ENCODE measurements at regions not wholly inside any gene's neighbourhood (a gene's known extent, or its start where the extent isn't known, plus 50 kb on each side); places are given as distances from the start of the nearest gene placed in this dataset.
A peak's percentile ranks its signal among the peaks of the same experiment; 100 is the strongest.

GRCh38 chr5:56523790-56524575, 290.9 kb upstream of the ANKRD55 start:
- no peak overlapping the region for H3K4me3 ChIP-seq (ENCODE audit: low read length in 2 of 2)
- DNase-seq (no peak), ATAC-seq (ENCODE audit: low FRiP score) (peak; percentile 26)
- intact Hi-C loops (cut with DNase I): no loop called here
- WGBS, 2 donors: 4 to 11% methylated on average over 6 of the region's 6 CpGs
- H3K27me3 ChIP-seq (ENCODE audit: control insufficient read depth in 1 of 2, insufficient read depth in 2 of 2, low read length in 1 of 2): no peaks in the 10 kb centered on the region
- peak overlapping the region in 1 of 2 donors; percentile 75 for H3K27ac ChIP-seq (ENCODE audit: low read depth in 1 of 2, low read length in 2 of 2)
- no peaks in the 10 kb centered on the region for H3K9me3 ChIP-seq (ENCODE audit: control insufficient read depth, low read length)
- H3K4me1 ChIP-seq (ENCODE audit: control insufficient read depth in 1 of 2, insufficient read depth in 2 of 2, low read length in 2 of 2): peaks cover 0 to 7% of the 10 kb centered on the region in 2 donors
- H3K36me3 ChIP-seq (ENCODE audit: control insufficient read depth in 1 of 2, insufficient read depth in 2 of 2, low read length in 1 of 2): no peaks in the 10 kb centered on the region

GRCh38 chr5:56522960-56523359, 289.8 kb upstream of the ANKRD55 start:
- DNase-seq (peak in 1 of 2 donors; percentile 71), ATAC-seq (ENCODE audit: low FRiP score) (peak; percentile 80)
- H3K27ac ChIP-seq (ENCODE audit: low read depth in 1 of 2, low read length in 2 of 2): peak overlapping the region in 1 of 2 donors; percentile 9

GRCh38 chr5:56522169-56522568, 289.0 kb upstream of the ANKRD55 start:
- Histone ChIP-seq H3K27ac (ENCODE audit: low read depth in 1 of 2, low read length in 2 of 2) (no peak overlapping the region), H3K4me3 (ENCODE audit: low read length in 2 of 2) (no peak overlapping the region), H3K27me3 (ENCODE audit: control insufficient read depth in 1 of 2, insufficient read depth in 2 of 2, low read length in 1 of 2) (no peaks in the 10 kb centered on the region), H3K4me1 (ENCODE audit: control insufficient read depth in 1 of 2, insufficient read depth in 2 of 2, low read length in 2 of 2) (peaks cover 0 to 7% of the 10 kb centered on the region in 2 donors), H3K9me3 (ENCODE audit: control insufficient read depth, low read length) (no peaks in the 10 kb centered on the region), H3K36me3 (ENCODE audit: control insufficient read depth in 1 of 2, insufficient read depth in 2 of 2, low read length in 1 of 2) (no peaks in the 10 kb centered on the region)
- DNase-seq (no peak), ATAC-seq (ENCODE audit: low FRiP score) (no peak)
- 68 to 84% methylated on average over 5 of the region's 5 CpGs for WGBS, 2 donors
- intact Hi-C loops (cut with DNase I): no loop called here

More at GRCh38 chr5:56522960-56523359, 289.8 kb upstream of the ANKRD55 start:
- H3K9me3 ChIP-seq (ENCODE audit: control insufficient read depth, low read length): no peaks in the 10 kb centered on the region
- H3K27me3 ChIP-seq (ENCODE audit: control insufficient read depth in 1 of 2, insufficient read depth in 2 of 2, low read length in 1 of 2): no peaks in the 10 kb centered on the region
- intact Hi-C loops (cut with DNase I): no loop called here
- peaks cover 0 to 7% of the 10 kb centered on the region in 2 donors for H3K4me1 ChIP-seq (ENCODE audit: control insufficient read depth in 1 of 2, insufficient read depth in 2 of 2, low read length in 2 of 2)
- no peaks in the 10 kb centered on the region for H3K36me3 ChIP-seq (ENCODE audit: control insufficient read depth in 1 of 2, insufficient read depth in 2 of 2, low read length in 1 of 2)
- H3K4me3 ChIP-seq (ENCODE audit: low read length in 2 of 2): no peak overlapping the region
- WGBS, 2 donors: 11 to 15% methylated on average over 1 of the region's 1 CpG

GRCh38 chr5:56520986-56521730, 288.0 kb upstream of the ANKRD55 start:
- Histone ChIP-seq H3K4me1 (ENCODE audit: control insufficient read depth in 1 of 2, insufficient read depth in 2 of 2, low read length in 2 of 2) (peaks cover 0 to 7% of the 10 kb centered on the region in 2 donors), H3K27me3 (ENCODE audit: control insufficient read depth in 1 of 2, insufficient read depth in 2 of 2, low read length in 1 of 2) (no peaks in the 10 kb centered on the region), H3K27ac (ENCODE audit: low read depth in 1 of 2, low read length in 2 of 2) (no peak overlapping the region), H3K9me3 (ENCODE audit: control insufficient read depth, low read length) (no peaks in the 10 kb centered on the region), H3K36me3 (ENCODE audit: control insufficient read depth in 1 of 2, insufficient read depth in 2 of 2, low read length in 1 of 2) (no peaks in the 10 kb centered on the region), H3K4me3 (ENCODE audit: low read length in 2 of 2) (no peak overlapping the region)
- DNase-seq (no peak), ATAC-seq (ENCODE audit: low FRiP score) (no peak)
- 86 to 91% methylated on average over 11 of the region's 11 CpGs for WGBS, 2 donors
- intact Hi-C loops (cut with DNase I): no loop called here

GRCh38 chr5:56518820-56519219, 285.7 kb upstream of the ANKRD55 start:
- no peak overlapping the region for H3K27ac ChIP-seq (ENCODE audit: low read depth in 1 of 2, low read length in 2 of 2)
- intact Hi-C loops (cut with DNase I): no loop called here
- no peak for ATAC-seq (ENCODE audit: low FRiP score)
- no peak overlapping the region for H3K4me3 ChIP-seq (ENCODE audit: low read length in 2 of 2)
- no peaks in the 10 kb centered on the region for H3K36me3 ChIP-seq (ENCODE audit: control insufficient read depth in 1 of 2, insufficient read depth in 2 of 2, low read length in 1 of 2)
- H3K4me1 ChIP-seq (ENCODE audit: control insufficient read depth in 1 of 2, insufficient read depth in 2 of 2, low read length in 2 of 2): peaks cover 0 to 4% of the 10 kb centered on the region in 2 donors
- H3K27me3 ChIP-seq (ENCODE audit: control insufficient read depth in 1 of 2, insufficient read depth in 2 of 2, low read length in 1 of 2): no peaks in the 10 kb centered on the region
- WGBS, 2 donors: 91 to 95% methylated on average over 4 of the region's 4 CpGs
- no peak for DNase-seq
- H3K9me3 ChIP-seq (ENCODE audit: control insufficient read depth, low read length): no peaks in the 10 kb centered on the region

GRCh38 chr5:56517011-56517416, 283.9 kb upstream of the ANKRD55 start:
- no peaks in the 10 kb centered on the region for H3K36me3 ChIP-seq (ENCODE audit: control insufficient read depth in 1 of 2, insufficient read depth in 2 of 2, low read length in 1 of 2)
- no peaks in the 10 kb centered on the region for H3K9me3 ChIP-seq (ENCODE audit: control insufficient read depth, low read length)
- H3K27ac ChIP-seq (ENCODE audit: low read depth in 1 of 2, low read length in 2 of 2): no peak overlapping the region
- H3K4me3 ChIP-seq (ENCODE audit: low read length in 2 of 2): no peak overlapping the region
- peak in 1 of 2 donors; percentile 60 for DNase-seq
- ATAC-seq (ENCODE audit: low FRiP score): no peak
- intact Hi-C loops (cut with DNase I): no loop called here
- WGBS, 2 donors: 2 to 6% methylated on average over 2 of the region's 2 CpGs
- no peaks in the 10 kb centered on the region for H3K27me3 ChIP-seq (ENCODE audit: control insufficient read depth in 1 of 2, insufficient read depth in 2 of 2, low read length in 1 of 2)
- H3K4me1 ChIP-seq (ENCODE audit: control insufficient read depth in 1 of 2, insufficient read depth in 2 of 2, low read length in 2 of 2): no peaks in the 10 kb centered on the region

GRCh38 chr5:56516441-56516840, 283.3 kb upstream of the ANKRD55 start:
- Histone ChIP-seq H3K9me3 (ENCODE audit: control insufficient read depth, low read length) (no peaks in the 10 kb centered on the region), H3K4me1 (ENCODE audit: control insufficient read depth in 1 of 2, insufficient read depth in 2 of 2, low read length in 2 of 2) (no peaks in the 10 kb centered on the region), H3K27ac (ENCODE audit: low read depth in 1 of 2, low read length in 2 of 2) (no peak overlapping the region), H3K4me3 (ENCODE audit: low read length in 2 of 2) (no peak overlapping the region), H3K36me3 (ENCODE audit: control insufficient read depth in 1 of 2, insufficient read depth in 2 of 2, low read length in 1 of 2) (no peaks in the 10 kb centered on the region), H3K27me3 (ENCODE audit: control insufficient read depth in 1 of 2, insufficient read depth in 2 of 2, low read length in 1 of 2) (no peaks in the 10 kb centered on the region)
- ATAC-seq (ENCODE audit: low FRiP score) (no peak), DNase-seq (no peak)
- WGBS, 2 donors: 95 to 98% methylated on average over 5 of the region's 5 CpGs
- intact Hi-C loops (cut with DNase I): no loop called here

- Histone ChIP-seq H3K27ac (ENCODE audit: low read depth in 1 of 2, low read length in 2 of 2) (no peak overlapping the region), H3K27me3 (ENCODE audit: control insufficient read depth in 1 of 2, insufficient read depth in 2 of 2, low read length in 1 of 2) (no peaks in the 10 kb centered on the region), H3K36me3 (ENCODE audit: control insufficient read depth in 1 of 2, insufficient read depth in 2 of 2, low read length in 1 of 2) (no peaks in the 10 kb centered on the region), H3K9me3 (ENCODE audit: control insufficient read depth, low read length) (no peaks in the 10 kb centered on the region), H3K4me1 (ENCODE audit: control insufficient read depth in 1 of 2, insufficient read depth in 2 of 2, low read length in 2 of 2) (no peaks in the 10 kb centered on the region), H3K4me3 (ENCODE audit: low read length in 2 of 2) (no peak overlapping the region)
- WGBS, 2 donors: 84 to 90% methylated on average over 2 of the region's 2 CpGs
- DNase-seq (no peak), ATAC-seq (ENCODE audit: low FRiP score) (no peak)
- intact Hi-C loops (cut with DNase I): no loop called here
Observed at GRCh38 chr5:56516035-56516434, 282.9 kb upstream of the ANKRD55 start.

- Histone ChIP-seq H3K9me3 (ENCODE audit: control insufficient read depth, low read length) (no peaks in the 10 kb centered on the region), H3K4me1 (ENCODE audit: control insufficient read depth in 1 of 2, insufficient read depth in 2 of 2, low read length in 2 of 2) (no peaks in the 10 kb centered on the region), H3K4me3 (ENCODE audit: low read length in 2 of 2) (no peak overlapping the region), H3K27ac (ENCODE audit: low read depth in 1 of 2, low read length in 2 of 2) (no peak overlapping the region), H3K27me3 (ENCODE audit: control insufficient read depth in 1 of 2, insufficient read depth in 2 of 2, low read length in 1 of 2) (no peaks in the 10 kb centered on the region), H3K36me3 (ENCODE audit: control insufficient read depth in 1 of 2, insufficient read depth in 2 of 2, low read length in 1 of 2) (no peaks in the 10 kb centered on the region)
- DNase-seq (no peak), ATAC-seq (ENCODE audit: low FRiP score) (no peak)
- intact Hi-C loops (cut with DNase I): no loop called here
- WGBS, 2 donors: 79 to 80% methylated on average over 8 of the region's 8 CpGs
Observed at GRCh38 chr5:56515011-56515410, 281.9 kb upstream of the ANKRD55 start.
